HCT116 (cell line): ENCODE measurements at regions not wholly inside any gene's neighbourhood (a gene's known extent, or its start where the extent isn't known, plus 50 kb on each side); places are given as distances from the start of the nearest gene placed in this dataset.

ENCODE experiments used
- CEBPB ChIP-seq: IDR thresholded peaks from 2 replicates; pipeline ENCODE4 v1.6.1; 2012; ENCODE audit warnings: low read depth
- CTCF ChIP-seq, 3 experiments: fragments of 200-600 bp in 1 of 3; sonication (generic) in 1 of 3; IDR thresholded peaks in 2 of 3; conservative IDR thresholded peaks in 1 of 3; 2 replicates each; pipeline ENCODE4 v1.5.1; 2012 to 2017; ENCODE audit warnings: low read depth in 2 of 3, low read length in 2 of 3, antibody characterized with exemption in 1 of 3, borderline replicate concordance in 1 of 3, control low read depth in 1 of 3, mild to moderate bottlenecking in 1 of 3, mixed read lengths in 1 of 3, mixed run types in 1 of 3, moderate library complexity in 1 of 3; ENCODE audit not compliant: insufficient read depth in 1 of 3
- POLR2A ChIP-seq: IDR thresholded peaks from 2 replicates; pipeline ENCODE4 v1.7.0; 2011; ENCODE audit warnings: borderline replicate concordance; ENCODE audit not compliant: insufficient read depth, insufficient read length; ENCODE audit errors: extremely low read depth

- TF ChIP-seq CTCF (IDR thresholded peaks at IDR 0.05 in 2 of 3, conservative IDR thresholded peaks at IDR 0.05 in 1 of 3; ENCODE audit: borderline replicate concordance in 1 of 3, insufficient read depth in 1 of 3, low read depth in 2 of 3, low read length in 2 of 3), result no peak
- TF ChIP-seq CEBPB, result no peak
- no peak for TF ChIP-seq POLR2A
Observed at GRCh38 chr5:126054577-126055347, 368.4 kb upstream of the GRAMD2B start.
